ENCODE measurements at regions not wholly inside any gene's neighbourhood (a gene's known extent, or its start where the extent isn't known, plus 50 kb on each side); places are given as distances from the start of the nearest gene placed in this dataset.

GRCh38 chr6:156658966-156659821 lies 118.0 kb upstream of the ARID1B start:
- H3K4me1 ChIP-seq, result peaks cover 0 to 5% (median 0%) of the 10 kb centered on the region in 4 donors
- H3K9me3 ChIP-seq, result no peaks in the 10 kb centered on the region
- no peaks in the 10 kb centered on the region for H3K36me3 ChIP-seq
- DNase-seq (no peak), ATAC-seq (ENCODE audit: low FRiP score in 2 of 2) (no peak)
- no peak overlapping the region for H3K27ac ChIP-seq
- no peak overlapping the region for H3K4me3 ChIP-seq
- WGBS, 2 donors, result 82 to 87% methylated on average over 7 of the region's 7 CpGs
- no peaks in the 10 kb centered on the region for H3K27me3 ChIP-seq
- no peak for TF ChIP-seq POLR2A (IDR thresholded peaks at IDR 0.05)
- TF ChIP-seq CTCF (IDR thresholded peaks at IDR 0.05), result no peak
- TF ChIP-seq EP300 (IDR thresholded peaks at IDR 0.05), result no peak
- no peak for TF ChIP-seq POLR2AphosphoS5 (IDR thresholded peaks at IDR 0.05)

- no peak overlapping the region for H3K4me3 ChIP-seq
- H3K9me3 ChIP-seq, result no peaks in the 10 kb centered on the region
- H3K27me3 ChIP-seq, result no peaks in the 10 kb centered on the region
- DNase-seq (no peak), ATAC-seq (ENCODE audit: low FRiP score in 2 of 2) (peak in 1 of 2 donors; percentile 40)
- no peak overlapping the region for H3K27ac ChIP-seq
- WGBS, 2 donors, result 54 to 57% methylated on average over 12 of the region's 12 CpGs
- H3K36me3 ChIP-seq, result no peaks in the 10 kb centered on the region
- peaks cover 0 to 5% (median 0%) of the 10 kb centered on the region in 4 donors for H3K4me1 ChIP-seq
- no peak for TF ChIP-seq POLR2A (IDR thresholded peaks at IDR 0.05)
- TF ChIP-seq EP300 (IDR thresholded peaks at IDR 0.05), result no peak
- TF ChIP-seq POLR2AphosphoS5 (IDR thresholded peaks at IDR 0.05), result no peak
- no peak for TF ChIP-seq CTCF (IDR thresholded peaks at IDR 0.05)
These were observed 118.8 kb upstream of the ARID1B start for GRCh38 chr6:156658186-156658965.

GRCh38 chr6:156657296-156657695 lies 119.9 kb upstream of the ARID1B start:
- ATAC-seq (ENCODE audit: low FRiP score in 2 of 2), result no peak
- 92 to 93% methylated on average over 5 of the region's 5 CpGs for WGBS, 2 donors
- no peaks in the 10 kb centered on the region for H3K9me3 ChIP-seq
- DNase-seq, result peak in 1 of 2 donors; percentile 37
- no peaks in the 10 kb centered on the region for H3K27me3 ChIP-seq
- no peak overlapping the region for H3K27ac ChIP-seq
- TF ChIP-seq POLR2A (IDR thresholded peaks at IDR 0.05), result no peak
- TF ChIP-seq POLR2AphosphoS5 (IDR thresholded peaks at IDR 0.05), result no peak
- no peak for TF ChIP-seq EP300 (IDR thresholded peaks at IDR 0.05)
- TF ChIP-seq CTCF (IDR thresholded peaks at IDR 0.05), result no peak
- no peaks in the 10 kb centered on the region for H3K36me3 ChIP-seq
- H3K4me3 ChIP-seq, result no peak overlapping the region
- H3K4me1 ChIP-seq, result peaks cover 0 to 5% (median 0%) of the 10 kb centered on the region in 4 donors

GRCh38 chr6:156654919-156655918 lies 122.0 kb upstream of the ARID1B start:
- DNase-seq (no peak), ATAC-seq (ENCODE audit: low FRiP score in 2 of 2) (no peak)
- WGBS, 2 donors, result 87 to 89% methylated on average over 7 to 8 of the region's 8 CpGs
- no peak overlapping the region for H3K4me3 ChIP-seq
- no peak overlapping the region for H3K27ac ChIP-seq
- no peaks in the 10 kb centered on the region for H3K9me3 ChIP-seq
- peaks cover 0 to 5% (median 0%) of the 10 kb centered on the region in 4 donors for H3K4me1 ChIP-seq
- H3K27me3 ChIP-seq, result no peaks in the 10 kb centered on the region
- TF ChIP-seq EP300 (IDR thresholded peaks at IDR 0.05) (no peak), POLR2A (IDR thresholded peaks at IDR 0.05) (no peak), POLR2AphosphoS5 (IDR thresholded peaks at IDR 0.05) (no peak), CTCF (IDR thresholded peaks at IDR 0.05) (no peak)
- H3K36me3 ChIP-seq, result no peaks in the 10 kb centered on the region

All from upper lobe of left lung (tissue), 6 donors.